Ovary (tissue), 7 donors: ENCODE measurements at regions not wholly inside any gene's neighbourhood (a gene's known extent, or its start where the extent isn't known, plus 50 kb on each side); places are given as distances from the start of the nearest gene placed in this dataset.

Experiments used
- DNase-seq, 5 donors: peaks; one replicate each; pipeline ENCODE4 v3.0.0-alpha.2; 2019 to 2020
- H3K27ac ChIP-seq, 2 donors: fragments of 200-600 bp; one replicate each; pipeline versions ENCODE4 v1.5.1 to v1.8.0; 2019 to 2022
- H3K27me3 ChIP-seq: fragments of 200-600 bp; one replicate; pipeline ENCODE4 v1.8.0; 2022
- H3K36me3 ChIP-seq: fragments of 200-600 bp; sonication (generic); one replicate; pipeline ENCODE4 v1.5.1; 2019
- H3K4me1 ChIP-seq: one replicate; pipeline ENCODE4 v1.8.1; 2013; ENCODE audit warnings: mild to moderate bottlenecking, moderate library complexity; ENCODE audit not compliant: insufficient read depth
- H3K4me3 ChIP-seq: fragments of 200-600 bp; sonication (generic); one replicate; pipeline ENCODE4 v1.5.1; 2017
- H3K9me3 ChIP-seq, 2 donors: fragments of 200-600 bp in 1 of 2; sonication (generic) in 1 of 2; one replicate each; pipeline versions ENCODE4 v1.5.1 to v1.8.1; 2013 to 2019; ENCODE audit warnings: mild to moderate bottlenecking in 1 of 2, moderate library complexity in 1 of 2
- EP300 ChIP-seq: sonication (generic); formaldehyde crosslinking; IDR thresholded peaks from one replicate; pipeline ENCODE4 v1.6.1; 2017; ENCODE audit warnings: antibody characterized with exemption
- POLR2A ChIP-seq: fragments of 450-650 bp; IDR thresholded peaks from one replicate; pipeline ENCODE4 v1.6.1; 2017; ENCODE audit warnings: antibody characterized with exemption, mild to moderate bottlenecking, moderate library complexity
- WGBS, 3 donors: extraction: QIAGEN DNeasy Blood & Tissue Kit in 1 of 3; methylation state at CpG; one replicate each; pipeline versions ENCODE4 v1.1.5 to v1.1.7; 2013 to 2017; 5-methylcytosine and 5-hydroxymethylcytosine counted together
- intact Hi-C, 4 donors: fragments of 100-400 bp; cut with DNase I; formaldehyde crosslinking; loops; one replicate each; pipeline versions ENCODE4 v1.11.0 to v1.15.1; 2022 to 2023
- TF ChIP-seq, protein P1 (sequence below), 3 donors: fragments of 450-650 bp in 2 of 3; fragments of 200-600 bp in 1 of 3; IDR thresholded peaks; one replicate each; pipeline versions ENCODE4 v1.5.1 to v1.8.0; 2016 to 2022; ENCODE audit warnings: antibody characterized with exemption in 3 of 3, mild to moderate bottlenecking in 1 of 3
- donor health status: DM: no; HTN: no; CAD: no; lungs with moderate emphysema.
- donor health status: DM: no; HTN: no; CAD: no.
- donor health status: Bipolar disorder and iron deficiency.
- donor health status: DM: no; HTN: no; CAD: no.
- donor health status: DM: yes; HTN: yes; CAD: no.

DNA sequence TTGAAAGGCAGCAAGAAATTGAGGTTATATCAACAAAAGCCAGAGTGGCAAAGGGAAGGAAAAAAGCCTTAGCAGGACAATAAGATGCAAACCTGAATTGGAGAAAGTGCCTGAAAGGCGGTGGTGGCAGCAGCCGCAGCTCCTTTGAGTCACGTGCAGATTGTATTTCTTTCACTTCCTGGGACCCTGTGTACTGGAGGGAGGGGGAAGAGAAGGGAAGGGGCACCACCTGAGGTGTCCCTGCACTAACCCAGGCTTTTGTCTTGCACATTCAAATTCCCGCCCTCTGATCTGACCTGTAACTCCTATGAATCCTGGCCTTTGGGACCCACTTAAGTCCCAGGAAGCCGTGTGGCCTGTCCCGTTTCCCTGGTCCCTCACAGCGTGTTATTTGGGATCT lies 326.1 kb upstream of the SKOR2 start:
- intact Hi-C loops: no loop called here
- Histone ChIP-seq H3K27me3 (no peaks in the 10 kb centered on the region), H3K36me3 (no peaks in the 10 kb centered on the region), H3K27ac (no peak overlapping the region), H3K9me3 (no peaks in the 10 kb centered on the region), H3K4me3 (no peak overlapping the region), H3K4me1 (no peaks in the 10 kb centered on the region)
- no peak for DNase-seq
- TF ChIP-seq POLR2A (no peak), EP300 (no peak)
- TF ChIP-seq, protein P1, sequence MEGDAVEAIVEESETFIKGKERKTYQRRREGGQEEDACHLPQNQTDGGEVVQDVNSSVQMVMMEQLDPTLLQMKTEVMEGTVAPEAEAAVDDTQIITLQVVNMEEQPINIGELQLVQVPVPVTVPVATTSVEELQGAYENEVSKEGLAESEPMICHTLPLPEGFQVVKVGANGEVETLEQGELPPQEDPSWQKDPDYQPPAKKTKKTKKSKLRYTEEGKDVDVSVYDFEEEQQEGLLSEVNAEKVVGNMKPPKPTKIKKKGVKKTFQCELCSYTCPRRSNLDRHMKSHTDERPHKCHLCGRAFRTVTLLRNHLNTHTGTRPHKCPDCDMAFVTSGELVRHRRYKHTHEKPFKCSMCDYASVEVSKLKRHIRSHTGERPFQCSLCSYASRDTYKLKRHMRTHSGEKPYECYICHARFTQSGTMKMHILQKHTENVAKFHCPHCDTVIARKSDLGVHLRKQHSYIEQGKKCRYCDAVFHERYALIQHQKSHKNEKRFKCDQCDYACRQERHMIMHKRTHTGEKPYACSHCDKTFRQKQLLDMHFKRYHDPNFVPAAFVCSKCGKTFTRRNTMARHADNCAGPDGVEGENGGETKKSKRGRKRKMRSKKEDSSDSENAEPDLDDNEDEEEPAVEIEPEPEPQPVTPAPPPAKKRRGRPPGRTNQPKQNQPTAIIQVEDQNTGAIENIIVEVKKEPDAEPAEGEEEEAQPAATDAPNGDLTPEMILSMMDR (IDR thresholded peaks at IDR 0.05): no peak
- WGBS, 3 donors: 47 to 58% (median 51%) methylated on average over 7 of the region's 7 CpGs

DNA sequence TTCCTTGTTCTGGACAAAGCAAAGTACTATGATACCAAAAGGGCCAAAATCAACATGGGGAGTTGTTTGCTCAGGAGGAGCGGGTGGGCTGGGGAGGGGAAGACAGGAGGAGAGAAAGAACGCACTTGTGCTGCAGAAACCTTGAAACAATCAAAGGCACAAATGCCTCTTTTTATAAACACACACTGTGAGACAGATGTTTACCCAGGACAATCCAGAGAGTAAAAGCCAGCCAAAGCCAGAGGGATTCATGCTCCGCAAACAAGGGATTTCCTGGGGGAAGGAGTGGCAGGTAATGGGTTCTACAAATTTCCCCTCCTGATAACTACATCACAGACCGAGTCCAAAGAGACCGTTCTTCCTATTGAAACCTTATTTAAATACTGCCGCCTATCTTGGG lies 323.5 kb upstream of the SKOR2 start:
- Histone ChIP-seq H3K4me3 (no peak overlapping the region), H3K27me3 (no peaks in the 10 kb centered on the region), H3K36me3 (no peaks in the 10 kb centered on the region), H3K4me1 (no peaks in the 10 kb centered on the region), H3K9me3 (no peaks in the 10 kb centered on the region), H3K27ac (no peak overlapping the region)
- TF ChIP-seq EP300 (no peak), POLR2A (no peak)
- TF ChIP-seq, protein P1 (IDR thresholded peaks at IDR 0.05): no peak
- intact Hi-C loops: no loop called here
- no peak for DNase-seq
- WGBS, 3 donors: 23 to 38% (median 38%) methylated on average over 6 of the region's 6 CpGs

DNA sequence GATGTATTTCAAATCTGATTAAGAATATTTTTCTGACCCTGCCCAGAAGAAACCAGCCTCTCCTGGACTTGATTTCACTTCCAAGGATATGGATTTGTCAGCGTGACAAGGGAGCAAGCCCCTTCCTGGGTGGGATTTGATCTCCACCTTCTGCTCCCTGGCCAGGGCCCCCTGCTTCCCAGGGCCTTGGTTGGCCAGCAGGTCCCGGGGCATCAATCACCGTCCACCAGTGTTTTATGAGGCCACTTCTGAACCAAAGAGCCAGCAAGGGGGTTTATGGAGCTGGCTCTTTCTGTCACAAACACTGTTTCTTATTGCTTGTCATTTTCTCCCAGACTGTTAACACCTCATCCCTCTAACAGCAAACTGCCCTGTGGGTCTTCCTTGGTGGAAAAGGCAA lies 320.5 kb upstream of the SKOR2 start:
- Histone ChIP-seq H3K36me3 (no peaks in the 10 kb centered on the region), H3K27ac (no peak overlapping the region), H3K9me3 (no peaks in the 10 kb centered on the region), H3K4me3 (no peak overlapping the region), H3K27me3 (no peaks in the 10 kb centered on the region), H3K4me1 (no peaks in the 10 kb centered on the region)
- DNase-seq: no peak
- 35 to 40% (median 39%) methylated on average over 3 of the region's 3 CpGs for WGBS, 3 donors
- TF ChIP-seq POLR2A: no peak
- TF ChIP-seq, protein P1 (IDR thresholded peaks at IDR 0.05): no peak
- TF ChIP-seq EP300: no peak
- intact Hi-C loops: no loop called here

DNA sequence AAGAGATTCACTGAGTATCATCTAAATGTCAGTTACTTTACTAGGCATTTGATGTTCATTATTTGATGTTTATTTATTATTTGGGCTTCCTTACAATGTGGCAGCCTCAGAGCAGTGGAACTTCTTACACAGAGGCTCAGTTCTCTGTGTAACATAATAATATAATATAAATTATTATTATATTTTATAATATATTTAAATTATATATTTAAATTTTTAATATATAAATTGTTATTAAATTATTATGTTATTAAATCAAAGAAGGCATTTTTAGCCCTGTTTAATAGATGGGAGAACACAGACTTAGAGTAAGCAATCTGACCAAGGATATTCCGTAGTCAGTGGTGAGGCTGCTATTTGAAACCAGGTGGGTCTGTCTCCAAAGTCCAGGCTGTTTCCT lies 315.3 kb upstream of the SKOR2 start:
- intact Hi-C loops: no loop called here
- 72 to 87% (median 85%) methylated on average over 1 of the region's 1 CpG for WGBS, 3 donors

More for the DNA sequence above, 315.3 kb upstream of the SKOR2 start:
- no peaks in the 10 kb centered on the region for H3K27me3 ChIP-seq
- no peaks in the 10 kb centered on the region for H3K36me3 ChIP-seq
- DNase-seq: no peak
- TF ChIP-seq, protein P1 (IDR thresholded peaks at IDR 0.05): no peak
- TF ChIP-seq EP300 (no peak), POLR2A (no peak)
- no peaks in the 10 kb centered on the region for H3K4me1 ChIP-seq
- H3K27ac ChIP-seq: no peak overlapping the region
- H3K4me3 ChIP-seq: no peak overlapping the region
- H3K9me3 ChIP-seq: no peaks in the 10 kb centered on the region
